Hematopoietic multipotent progenitor cell treated with erythropoietin and hydrocortisone succinate and interleukin-3 and kit ligand, for 8 days (in vitro differentiated cells): ENCODE measurements at regions not wholly inside any gene's neighbourhood (a gene's known extent, or its start where the extent isn't known, plus 50 kb on each side); places are given as distances from the start of the nearest gene placed in this dataset.

Experiments
- DNase-seq: peaks from one replicate; pipeline ENCODE4 v3.0.0-alpha.2; 2015

DNA sequence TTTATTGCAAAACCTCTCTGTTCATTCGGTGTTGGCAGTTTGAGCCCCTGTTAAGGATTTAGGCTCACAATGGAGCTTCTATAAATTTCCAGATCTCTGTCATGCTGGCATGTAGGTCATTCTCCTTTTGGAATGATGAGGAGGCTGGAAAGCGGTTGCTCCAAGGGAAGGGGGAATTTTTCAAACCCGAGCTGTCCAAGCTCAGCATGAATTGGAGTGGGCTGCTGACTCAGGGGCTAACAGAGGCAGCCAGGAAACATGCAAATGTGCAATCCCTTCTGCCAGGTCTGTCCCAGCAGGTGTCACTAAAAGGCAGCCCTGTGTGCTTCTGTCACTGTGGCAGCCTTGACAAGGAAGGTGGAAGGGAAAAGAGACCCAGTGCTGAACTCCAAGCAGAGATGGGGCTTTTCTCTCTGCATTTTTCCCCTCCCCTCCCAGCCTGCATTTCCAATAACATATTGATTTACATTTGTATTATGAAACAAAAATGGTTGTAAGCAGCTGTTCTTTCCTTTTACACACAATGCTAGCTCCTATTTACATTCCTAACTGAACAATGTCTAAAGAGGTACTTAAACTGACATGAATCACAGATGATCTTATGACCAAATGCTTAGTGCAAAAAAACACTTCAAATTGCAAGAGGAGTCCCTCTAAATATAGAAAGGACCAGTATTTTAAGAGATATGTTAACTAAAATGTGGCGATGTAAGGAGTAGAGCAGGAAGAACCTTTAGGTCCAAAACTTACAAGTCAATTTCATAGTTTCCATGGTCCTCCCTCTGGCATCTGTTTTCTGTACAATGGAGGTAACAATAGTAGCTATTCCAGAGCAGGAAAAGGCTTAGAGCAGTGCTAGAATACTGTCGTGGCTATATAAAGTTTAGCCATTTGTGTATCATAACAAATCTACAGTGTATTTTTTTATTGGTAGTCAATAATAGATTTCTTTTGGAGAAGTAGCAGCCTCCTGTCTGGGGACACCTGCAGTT lies 84.5 kb upstream of the ATP10A start:
- no peak for DNase-seq

DNA sequence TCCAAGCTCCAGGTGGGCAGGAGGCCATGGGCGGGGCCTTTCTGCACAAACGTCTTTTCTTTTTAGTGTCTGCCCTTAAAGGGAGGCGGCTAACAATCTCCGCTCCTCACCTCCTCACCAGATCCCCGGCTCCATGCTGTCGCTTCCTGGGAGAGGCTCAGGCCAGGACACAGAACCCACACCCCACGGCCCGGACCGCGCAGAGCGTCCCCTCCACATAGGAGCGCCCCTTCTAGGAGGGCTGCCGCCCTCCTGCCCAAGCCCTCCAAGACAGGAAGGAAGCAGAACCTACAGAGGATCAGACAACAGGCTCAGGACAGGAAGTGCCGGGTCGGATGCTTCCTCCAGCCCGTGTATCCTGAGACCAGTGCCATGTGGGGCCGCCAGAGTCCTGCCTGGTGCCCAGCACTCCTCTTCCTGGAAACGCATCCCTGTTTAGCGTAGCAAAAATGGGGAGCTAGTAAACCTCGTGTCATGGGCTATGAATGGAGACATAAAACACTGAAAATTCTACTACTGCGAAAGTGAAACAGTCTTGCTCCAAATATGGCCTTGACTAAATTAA lies 83.2 kb upstream of the ATP10A start:
- no peak for DNase-seq

DNA sequence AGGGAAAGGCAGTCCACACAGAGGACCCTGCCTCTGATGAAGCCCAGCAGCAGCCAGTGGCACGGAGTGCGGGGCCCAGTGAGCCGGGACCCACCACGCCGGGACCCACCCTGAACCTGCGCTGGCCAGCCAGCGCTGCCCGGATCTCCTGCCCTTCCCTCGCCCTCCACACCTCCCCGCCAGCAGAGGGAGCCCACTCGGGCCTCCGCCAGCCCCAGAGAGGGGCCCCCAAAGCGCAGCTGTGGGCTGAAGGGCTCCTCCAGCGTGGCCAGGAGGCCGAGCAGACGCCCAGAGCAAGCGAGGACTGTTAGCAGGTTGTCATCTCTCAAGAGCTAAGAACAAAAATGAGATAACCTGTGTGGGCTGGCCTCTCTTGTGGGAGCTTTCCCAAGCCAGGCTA lies 81.3 kb upstream of the ATP10A start:
- no peak for DNase-seq

DNA sequence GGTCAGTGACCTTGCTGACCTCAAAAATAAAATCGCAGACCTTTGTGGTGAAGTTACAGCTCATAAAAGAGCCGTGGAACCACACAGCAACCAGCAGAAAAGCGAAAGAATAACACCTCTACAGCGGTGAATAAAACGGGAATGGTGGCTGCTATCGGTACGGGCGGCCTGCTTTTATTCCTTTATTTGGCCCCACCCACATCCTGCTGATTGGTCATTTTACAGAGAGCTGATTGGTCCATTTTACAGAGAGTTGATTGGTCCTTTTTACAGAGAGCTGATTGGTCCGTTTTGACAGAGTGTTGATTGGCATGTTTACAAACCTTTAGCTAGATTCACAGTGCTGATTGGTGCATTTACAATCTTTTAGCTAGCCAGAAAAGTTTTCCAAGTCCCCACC lies 80.7 kb upstream of the ATP10A start:
- no peak for DNase-seq

DNA sequence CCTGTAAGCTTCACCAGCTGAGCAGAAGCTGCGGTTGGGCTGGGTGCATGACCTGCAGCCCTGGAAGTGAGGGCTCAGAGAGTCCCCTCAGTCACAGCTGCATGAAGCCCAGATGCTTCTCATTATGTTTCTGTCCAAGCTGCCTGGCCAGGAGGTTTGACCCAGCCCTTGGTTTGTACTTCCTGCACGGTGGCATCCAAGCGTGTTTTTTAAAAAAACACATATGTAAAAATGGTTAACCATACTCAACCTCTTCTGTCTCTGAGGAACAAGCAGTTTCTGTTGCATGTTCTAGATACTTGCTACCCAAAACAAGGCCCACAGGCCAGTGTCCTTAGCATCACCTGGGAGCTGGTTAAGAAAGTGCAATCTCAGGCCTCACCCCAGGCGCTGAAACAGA lies 76.0 kb upstream of the ATP10A start:
- DNase-seq, result no peak

DNA sequence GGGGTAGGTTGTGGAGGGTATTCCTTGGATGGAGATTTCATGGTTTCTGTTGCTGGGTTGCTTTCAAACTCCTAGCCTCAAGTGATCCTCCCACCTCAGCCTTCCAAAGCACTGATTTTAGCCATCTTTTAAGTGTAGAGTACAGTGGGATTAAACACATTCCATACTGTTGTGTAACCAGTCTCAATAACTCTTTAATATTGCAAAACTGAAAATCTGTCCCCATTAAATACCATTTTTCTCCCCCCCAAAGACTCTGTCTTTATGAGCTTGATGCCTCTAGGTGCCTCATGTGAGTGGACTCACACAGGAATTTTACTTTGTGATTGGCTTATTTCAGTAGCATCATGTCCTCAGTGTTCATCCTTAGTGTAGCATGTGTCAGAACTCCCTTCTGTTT lies 74.7 kb upstream of the ATP10A start:
- DNase-seq, result no peak

DNA sequence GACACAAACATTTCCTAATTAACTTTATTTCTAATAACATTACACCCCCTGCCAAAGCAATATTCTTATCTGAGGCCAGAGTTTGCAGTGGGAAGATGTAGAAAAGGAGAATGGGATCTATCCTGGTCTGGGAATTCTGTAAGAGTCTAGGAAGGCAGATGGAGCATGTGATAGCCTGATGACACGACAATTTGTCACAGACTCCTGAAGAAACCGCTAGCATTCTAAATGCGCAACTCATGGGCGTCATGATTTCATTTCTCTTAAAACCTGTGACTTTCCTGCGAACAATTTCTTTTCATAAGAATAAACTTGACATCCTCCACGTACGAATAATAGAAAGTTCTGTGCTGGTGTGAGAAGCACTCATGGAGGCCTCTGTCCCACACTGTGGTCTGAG lies 72.9 kb upstream of the ATP10A start:
- no peak for DNase-seq

DNA sequence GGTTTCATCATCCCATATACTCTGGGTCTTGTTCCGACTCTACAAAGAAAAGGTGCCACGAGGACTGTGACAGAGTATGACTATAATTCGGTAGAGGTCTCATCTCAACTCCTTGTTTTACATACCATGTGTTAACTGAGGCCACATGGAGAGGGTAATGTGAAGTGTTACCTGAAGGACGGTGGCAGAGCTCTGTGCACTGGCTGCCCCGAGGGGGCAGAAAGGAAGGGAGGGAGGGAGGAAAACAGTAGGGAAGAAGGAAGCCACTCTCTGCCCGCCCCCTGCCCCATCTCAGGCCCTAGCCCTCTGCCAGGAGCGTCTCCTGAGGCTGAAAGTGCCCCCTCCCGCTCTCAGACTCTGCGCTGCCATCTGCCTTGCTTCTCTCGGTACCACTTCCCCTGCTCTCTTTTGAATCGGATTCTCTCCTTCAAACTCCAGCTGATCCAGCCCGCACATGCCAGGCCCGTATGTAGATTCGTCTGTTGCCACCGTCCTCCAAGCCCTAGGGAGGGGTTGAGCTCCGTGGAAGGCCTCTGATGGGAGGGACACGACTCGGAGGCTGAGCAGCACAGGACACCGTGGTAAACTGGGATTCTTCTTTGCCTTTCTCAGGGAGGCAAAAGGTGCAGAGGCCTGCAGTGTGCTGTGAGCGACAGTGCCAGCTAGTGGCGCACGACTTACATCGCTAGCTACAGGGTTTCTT lies 70.5 kb upstream of the ATP10A start:
- peak; percentile 39 for DNase-seq

DNA sequence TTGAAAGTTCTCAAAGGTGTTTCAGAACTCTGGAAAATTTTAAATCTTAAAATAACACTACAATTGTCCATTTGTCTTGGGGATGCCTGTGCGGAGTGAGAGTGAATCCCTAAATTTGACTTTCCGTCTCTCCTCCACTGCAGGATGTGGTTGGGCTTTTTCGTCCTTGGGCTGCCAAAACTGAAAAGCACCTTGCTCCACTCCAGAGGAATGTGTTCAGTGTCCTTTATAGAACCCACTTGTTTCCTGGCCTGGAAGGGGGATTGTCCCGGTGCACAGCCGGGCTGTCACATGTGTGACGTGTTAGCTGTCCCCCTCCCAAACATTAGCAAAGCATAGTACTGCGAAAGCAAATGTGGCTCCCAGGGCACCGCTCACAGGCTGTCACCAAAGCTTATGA lies 69.6 kb upstream of the ATP10A start:
- no peak for DNase-seq

DNA sequence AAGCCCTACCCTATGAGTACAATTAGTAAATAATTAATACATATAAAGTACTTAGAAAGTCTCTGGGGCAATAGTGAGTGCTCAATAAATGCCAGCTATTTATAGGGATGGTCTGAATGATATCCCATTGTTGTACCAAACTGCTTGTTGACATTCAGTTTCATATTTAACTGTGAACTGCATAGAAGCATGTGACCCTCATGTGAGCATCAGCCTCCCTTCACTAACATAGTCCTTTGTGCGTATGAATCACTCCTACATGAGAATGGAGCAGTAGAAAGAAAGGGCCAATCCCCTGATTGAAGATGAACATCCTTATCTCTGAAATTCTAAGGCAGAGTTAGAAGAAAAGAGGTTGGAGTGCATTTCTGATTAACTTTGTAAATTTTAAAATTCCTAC lies 68.7 kb upstream of the ATP10A start:
- no peak for DNase-seq

DNA sequence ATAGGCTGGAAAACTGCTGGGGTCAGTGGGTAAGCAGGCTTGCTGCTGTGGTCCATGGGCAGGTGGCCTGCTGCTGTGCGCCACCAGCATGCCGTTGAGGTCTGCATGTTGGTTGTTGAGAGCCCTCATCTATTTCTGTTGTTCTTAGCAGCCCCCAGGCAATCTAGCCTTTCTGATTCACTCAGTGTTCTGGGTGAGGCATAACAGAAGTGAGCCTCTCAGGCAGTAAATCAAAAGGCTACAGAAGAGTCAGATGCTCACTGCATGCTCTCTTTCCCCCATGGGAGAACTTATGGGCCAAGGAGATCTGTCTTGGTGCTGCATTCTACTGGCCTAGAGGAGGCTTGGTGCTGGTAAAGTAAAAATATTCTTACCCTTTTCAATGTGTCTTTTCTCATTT lies 67.8 kb upstream of the ATP10A start:
- no peak for DNase-seq
